ENCODE measurements at regions not wholly inside any gene's neighbourhood (a gene's known extent, or its start where the extent isn't known, plus 50 kb on each side); places are given as distances from the start of the nearest gene placed in this dataset.

GRCh38 chr3:66898155-66898554, 100.0 kb upstream of the KBTBD8 start:
- Histone ChIP-seq H3K4me3 (ENCODE audit: low read length) (no peak overlapping the region), H3K27ac (ENCODE audit: low read length) (no peak overlapping the region), H3K9ac (ENCODE audit: low read length) (no peak overlapping the region), H3K4me2 (ENCODE audit: low read depth, low read length) (no peak overlapping the region), H4K20me1 (ENCODE audit: insufficient read depth, low read length) (no peaks in the 10 kb centered on the region), H3K4me1 (ENCODE audit: low read length) (no peaks in the 10 kb centered on the region), H3K27me3 (replicated peaks; ENCODE audit: insufficient read depth, low read length) (no peaks in the 10 kb centered on the region), H2AFZ (ENCODE audit: low read length) (no peak overlapping the region), H3K9me2 (replicated peaks; ENCODE audit: insufficient read depth, low read length) (no peaks in the 10 kb centered on the region), H3F3A (ENCODE audit: insufficient read depth, low read length) (no peaks in the 10 kb centered on the region), H3K79me2 (ENCODE audit: low read length) (no peaks in the 10 kb centered on the region), H3K9me3 (replicated peaks; ENCODE audit: insufficient read depth, low read length) (no peaks in the 10 kb centered on the region), H3K36me3 (replicated peaks; ENCODE audit: insufficient read depth, low read length) (no peaks in the 10 kb centered on the region)
- DNase-seq, result no peak
- TF ChIP-seq CTCF (IDR thresholded peaks at IDR 0.05; ENCODE audit: low read length), result no peak
- no peak for TF ChIP-seq EZH2phosphoT487 (IDR thresholded peaks at IDR 0.05; ENCODE audit: low read length)
- TF ChIP-seq EZH2 (optimal IDR thresholded peaks at IDR 0.05; ENCODE audit: low read depth, low read length), result no peak

DNA sequence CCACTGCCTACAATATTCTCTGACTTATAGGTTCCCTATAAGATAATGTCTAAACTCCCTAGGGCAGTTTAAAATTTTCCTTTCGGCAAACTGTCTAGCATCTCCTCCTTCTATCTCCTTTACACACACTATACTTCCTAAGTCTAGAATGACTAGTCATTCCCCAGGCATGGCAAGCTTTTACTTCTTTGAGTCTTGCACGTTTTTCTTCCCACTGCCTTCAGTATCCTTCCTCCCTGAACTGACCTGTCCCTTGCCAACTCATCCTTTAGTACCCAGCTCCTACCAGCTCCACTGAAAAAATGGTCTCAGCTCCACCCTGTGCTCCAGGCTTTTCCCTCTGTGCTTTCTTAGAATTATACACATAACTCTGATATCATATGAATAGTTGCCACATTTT, 93.8 kb upstream of the KBTBD8 start:
- H3K79me2 ChIP-seq (ENCODE audit: low read length), result no peaks in the 10 kb centered on the region
- no peaks in the 10 kb centered on the region for H3K36me3 ChIP-seq (replicated peaks; ENCODE audit: insufficient read depth, low read length)
- no peaks in the 10 kb centered on the region for H3K9me2 ChIP-seq (replicated peaks; ENCODE audit: insufficient read depth, low read length)
- no peak overlapping the region for H2AFZ ChIP-seq (ENCODE audit: low read length)
- no peak overlapping the region for H3K4me3 ChIP-seq (ENCODE audit: low read length)
- H4K20me1 ChIP-seq (ENCODE audit: insufficient read depth, low read length), result no peaks in the 10 kb centered on the region
- DNase-seq, result no peak
- no peaks in the 10 kb centered on the region for H3K9me3 ChIP-seq (replicated peaks; ENCODE audit: insufficient read depth, low read length)
- no peaks in the 10 kb centered on the region for H3K4me1 ChIP-seq (ENCODE audit: low read length)
- no peak for TF ChIP-seq EZH2 (optimal IDR thresholded peaks at IDR 0.05; ENCODE audit: low read depth, low read length)
- no peak overlapping the region for H3K27ac ChIP-seq (ENCODE audit: low read length)
- H3K9ac ChIP-seq (ENCODE audit: low read length), result no peak overlapping the region
- H3K4me2 ChIP-seq (ENCODE audit: low read depth, low read length), result no peak overlapping the region
- H3K27me3 ChIP-seq (replicated peaks; ENCODE audit: insufficient read depth, low read length), result no peaks in the 10 kb centered on the region
- H3F3A ChIP-seq (ENCODE audit: insufficient read depth, low read length), result no peaks in the 10 kb centered on the region

DNA sequence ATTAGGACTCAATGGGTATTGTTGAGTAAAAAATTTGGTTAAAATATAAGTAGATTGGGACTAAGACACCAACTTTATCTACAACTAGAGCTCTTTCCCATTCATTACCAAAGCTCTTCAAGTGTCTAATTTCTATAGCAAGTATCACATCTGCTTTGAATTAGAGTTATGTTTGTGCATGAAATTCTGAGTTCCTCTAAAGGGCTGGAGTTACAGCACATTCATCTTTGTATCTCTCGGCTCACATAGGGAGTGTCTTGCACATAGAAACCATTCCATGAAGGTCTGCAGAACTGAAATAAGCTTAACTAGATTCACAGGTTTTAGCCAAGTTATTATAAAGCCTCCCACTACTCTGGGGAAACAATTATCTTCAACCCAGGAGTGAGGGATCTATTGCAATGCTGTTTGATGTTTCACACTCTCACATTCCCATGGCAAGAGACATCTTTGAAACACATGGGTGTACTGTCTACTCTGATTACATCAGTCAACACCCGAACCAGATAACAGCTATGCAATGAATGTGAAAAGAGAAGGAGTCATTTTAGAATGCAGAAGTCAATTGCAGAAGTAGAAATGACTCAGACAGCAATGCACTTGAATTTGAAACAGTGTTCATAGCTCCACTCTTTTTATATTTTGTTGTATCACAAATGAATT, 93.1 kb upstream of the KBTBD8 start:
- Histone ChIP-seq H3K9me2 (replicated peaks; ENCODE audit: insufficient read depth, low read length) (no peaks in the 10 kb centered on the region), H3K4me1 (ENCODE audit: low read length) (no peaks in the 10 kb centered on the region), H3K27ac (ENCODE audit: low read length) (no peak overlapping the region), H2AFZ (ENCODE audit: low read length) (no peak overlapping the region), H4K20me1 (ENCODE audit: insufficient read depth, low read length) (no peaks in the 10 kb centered on the region), H3K27me3 (replicated peaks; ENCODE audit: insufficient read depth, low read length) (no peaks in the 10 kb centered on the region), H3K79me2 (ENCODE audit: low read length) (no peaks in the 10 kb centered on the region), H3F3A (ENCODE audit: insufficient read depth, low read length) (no peaks in the 10 kb centered on the region), H3K9ac (ENCODE audit: low read length) (no peak overlapping the region), H3K4me2 (ENCODE audit: low read depth, low read length) (no peak overlapping the region), H3K4me3 (ENCODE audit: low read length) (no peak overlapping the region), H3K9me3 (replicated peaks; ENCODE audit: insufficient read depth, low read length) (no peaks in the 10 kb centered on the region), H3K36me3 (replicated peaks; ENCODE audit: insufficient read depth, low read length) (no peaks in the 10 kb centered on the region)
- no peak for DNase-seq
- TF ChIP-seq CTCF (IDR thresholded peaks at IDR 0.05; ENCODE audit: low read length), result no peak
- no peak for TF ChIP-seq EZH2 (optimal IDR thresholded peaks at IDR 0.05; ENCODE audit: low read depth, low read length)
- TF ChIP-seq EZH2phosphoT487 (IDR thresholded peaks at IDR 0.05; ENCODE audit: low read length), result no peak

DNA sequence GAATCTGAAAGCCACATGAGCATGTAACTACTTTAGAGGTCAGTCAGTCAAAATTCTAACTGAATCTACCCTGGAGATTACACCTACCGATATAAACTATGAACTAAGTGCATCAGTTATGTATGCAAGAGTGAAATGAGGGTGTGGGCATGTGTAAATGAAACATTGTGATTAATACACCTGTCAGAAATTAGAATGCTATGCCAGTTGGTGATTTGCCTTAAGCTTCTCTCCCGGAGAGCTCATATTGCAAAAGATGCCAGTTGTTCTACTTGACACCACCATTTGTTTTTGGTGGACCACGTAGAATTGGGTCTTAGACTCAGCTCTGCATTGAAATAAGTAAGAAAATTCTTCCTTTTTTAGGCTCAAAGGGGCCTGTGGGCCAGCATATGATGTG, 91.0 kb upstream of the KBTBD8 start:
- TF ChIP-seq EZH2phosphoT487 (IDR thresholded peaks at IDR 0.05; ENCODE audit: low read length), result no peak
- no peak for TF ChIP-seq EZH2 (optimal IDR thresholded peaks at IDR 0.05; ENCODE audit: low read depth, low read length)
- no peak for TF ChIP-seq CTCF (IDR thresholded peaks at IDR 0.05; ENCODE audit: low read length)

More for the DNA sequence above, 91.0 kb upstream of the KBTBD8 start:
- H4K20me1 ChIP-seq (ENCODE audit: insufficient read depth, low read length), result no peaks in the 10 kb centered on the region
- H3K27ac ChIP-seq (ENCODE audit: low read length), result no peak overlapping the region
- H3K27me3 ChIP-seq (replicated peaks; ENCODE audit: insufficient read depth, low read length), result no peaks in the 10 kb centered on the region
- no peak overlapping the region for H2AFZ ChIP-seq (ENCODE audit: low read length)
- no peak overlapping the region for H3K4me2 ChIP-seq (ENCODE audit: low read depth, low read length)
- H3K4me3 ChIP-seq (ENCODE audit: low read length), result no peak overlapping the region
- H3K4me1 ChIP-seq (ENCODE audit: low read length), result no peaks in the 10 kb centered on the region
- no peak for DNase-seq
- H3K9me3 ChIP-seq (replicated peaks; ENCODE audit: insufficient read depth, low read length), result no peaks in the 10 kb centered on the region
- no peaks in the 10 kb centered on the region for H3K79me2 ChIP-seq (ENCODE audit: low read length)
- no peak overlapping the region for H3K9ac ChIP-seq (ENCODE audit: low read length)
- no peaks in the 10 kb centered on the region for H3K36me3 ChIP-seq (replicated peaks; ENCODE audit: insufficient read depth, low read length)
- H3K9me2 ChIP-seq (replicated peaks; ENCODE audit: insufficient read depth, low read length), result no peaks in the 10 kb centered on the region
- no peaks in the 10 kb centered on the region for H3F3A ChIP-seq (ENCODE audit: insufficient read depth, low read length)
